OCI-LY7 (cell line): ENCODE measurements at regions not wholly inside any gene's neighbourhood (a gene's known extent, or its start where the extent isn't known, plus 50 kb on each side); places are given as distances from the start of the nearest gene placed in this dataset.
A peak's percentile ranks its signal among the peaks of the same experiment; 100 is the strongest.

Experiments used
- BruUV-seq: library from RNA; stranded (reverse); fragments of 400-500 nt; replicated peaks from 2 replicates; lab custom pipeline; 2021; lab: Mats Ljungman, UMichigan
- CTCF ChIA-PET: fragments of 300-600 bp; sonication (Branson Sonifier 250); formaldehyde crosslinking; loops from one replicate; lab custom pipeline; 2022; ENCODE audit warnings: antibody characterized with exemption; ENCODE audit not compliant: unreplicated experiment; lab: Charles Lee
- POLR2A ChIA-PET: fragments of 300-600 bp; sonication (Branson Sonifier 250); formaldehyde crosslinking; loops from one replicate; lab custom pipeline; 2022; ENCODE audit warnings: antibody characterized with exemption; lab: Charles Lee
- DNase-seq: peaks from one replicate; pipeline ENCODE4 v3.0.0-alpha.2; 2015; ENCODE audit warnings: low spot score
- H2AFZ ChIP-seq: fragments of 200-600 bp; sonication (generic), shearing (Covaris generic); 2 replicates; pipeline ENCODE4 v1.6.1; 2014; ENCODE audit warnings: mild to moderate bottlenecking, antibody characterized with exemption, low read length, moderate library complexity
- H3K27ac ChIP-seq: fragments of 200-600 bp; sonication (generic); 2 replicates; pipeline ENCODE4 v1.5.1; 2014; ENCODE audit warnings: mixed run types, low read depth, mild to moderate bottlenecking, moderate library complexity, low read length, inconsistent platforms; ENCODE audit not compliant: poor library complexity, severe bottlenecking
- H3K36me3 ChIP-seq: fragments of 200-600 bp; sonication (generic); 2 replicates; pipeline ENCODE4 v1.6.1; 2014; ENCODE audit warnings: mild to moderate bottlenecking, antibody characterized with exemption, low read length, moderate library complexity, mixed read lengths; ENCODE audit not compliant: insufficient read depth
- H3K4me1 ChIP-seq: fragments of 200-600 bp; sonication (generic); 2 replicates; pipeline ENCODE4 v1.5.1; 2014; ENCODE audit warnings: mild to moderate bottlenecking, low read length; ENCODE audit not compliant: insufficient read depth, poor library complexity, severe bottlenecking
- H3K4me2 ChIP-seq: fragments of 200-600 bp; sonication (generic); 2 replicates; pipeline ENCODE4 v1.6.1; 2014; ENCODE audit warnings: mild to moderate bottlenecking, low read length
- H3K4me3 ChIP-seq: fragments of 200-600 bp; sonication (generic); 2 replicates; pipeline ENCODE4 v1.5.1; 2014; ENCODE audit warnings: mild to moderate bottlenecking, low read depth, low read length; ENCODE audit not compliant: poor library complexity, severe bottlenecking
- H3K79me2 ChIP-seq: fragments of 200-600 bp; sonication (generic); 2 replicates; pipeline ENCODE4 v1.6.1; 2016; ENCODE audit warnings: low read depth, mild to moderate bottlenecking, low read length, moderate library complexity, mixed read lengths; ENCODE audit not compliant: insufficient read depth
- H3K9me2 ChIP-seq: fragments of 200-600 bp; sonication (generic); 2 replicates; pipeline ENCODE4 v1.6.1; 2016; ENCODE audit warnings: mild to moderate bottlenecking, low read length, mixed read lengths; ENCODE audit not compliant: insufficient read depth
- H3K9me3 ChIP-seq: fragments of 200-600 bp; sonication (generic); 2 replicates; pipeline ENCODE4 v1.6.1; 2014; ENCODE audit warnings: mild to moderate bottlenecking, mixed run types, low read length, mixed read lengths
- H4K20me1 ChIP-seq: fragments of 200-600 bp; sonication (generic); 2 replicates; pipeline ENCODE4 v1.6.1; 2014; ENCODE audit warnings: mild to moderate bottlenecking, antibody characterized with exemption, low read length, moderate library complexity, mixed read lengths; ENCODE audit not compliant: insufficient read depth
- CTCF ChIP-seq: fragments of 200-600 bp; sonication (generic); conservative IDR thresholded peaks from 2 replicates; pipeline ENCODE4 v1.5.1; 2014; ENCODE audit warnings: mild to moderate bottlenecking, antibody characterized with exemption, low read length, moderate library complexity, mixed read lengths
- EZH2phosphoT487 ChIP-seq: fragments of 200-600 bp; sonication (generic); IDR thresholded peaks from 2 replicates; pipeline ENCODE4 v1.6.1; 2018; ENCODE audit warnings: low read depth, borderline replicate concordance, mild to moderate bottlenecking, mixed run types, antibody characterized with exemption, low read length, moderate library complexity, mixed read lengths
- intact Hi-C: fragments of 100-400 bp; cut with micrococcal nuclease; formaldehyde crosslinking; loops from one replicate; pipeline ENCODE4 v1.10.0; 2022; ENCODE audit not compliant: unreplicated experiment

DNA sequence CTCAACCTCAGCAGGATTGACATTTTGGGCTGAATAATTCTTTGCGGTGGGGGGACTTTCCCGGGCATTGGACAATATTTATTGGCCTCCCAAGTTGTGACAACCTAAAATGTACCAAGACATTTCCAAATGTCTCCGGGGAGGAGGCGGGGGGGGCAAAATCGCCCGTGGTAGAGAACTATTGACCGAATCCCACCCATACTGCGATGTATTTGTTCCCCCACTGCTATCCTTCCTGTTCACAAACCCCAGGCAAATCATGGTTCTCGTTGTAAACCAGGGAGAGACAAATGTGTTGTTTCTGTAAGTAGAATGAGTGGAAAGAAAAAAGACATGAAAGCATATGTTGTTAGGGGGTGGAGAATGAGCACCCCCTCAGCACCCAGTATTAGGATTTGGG lies 141.9 kb downstream of the PSAT1 start:
- Histone ChIP-seq H3K9me3 (no peaks in the 10 kb centered on the region), H2AFZ (no peak overlapping the region), H4K20me1 (no peaks in the 10 kb centered on the region), H3K4me1 (no peaks in the 10 kb centered on the region), H3K36me3 (no peaks in the 10 kb centered on the region), H3K9me2 (no peaks in the 10 kb centered on the region), H3K4me3 (no peak overlapping the region), H3K27ac (no peak overlapping the region), H3K79me2 (no peaks in the 10 kb centered on the region), H3K4me2 (no peak overlapping the region)
- TF ChIP-seq CTCF (no peak), EZH2phosphoT487 (no peak)
- BruUV-seq, result no TSS peak
- ChIA-PET CTCF (no interaction called here), POLR2A (no interaction called here)
- no peak for DNase-seq
- intact Hi-C loops, result loop anchor here (10.0 kb wide), 1 partner anchor 166 kb away; no protein-coding TSS in a partner anchor

DNA sequence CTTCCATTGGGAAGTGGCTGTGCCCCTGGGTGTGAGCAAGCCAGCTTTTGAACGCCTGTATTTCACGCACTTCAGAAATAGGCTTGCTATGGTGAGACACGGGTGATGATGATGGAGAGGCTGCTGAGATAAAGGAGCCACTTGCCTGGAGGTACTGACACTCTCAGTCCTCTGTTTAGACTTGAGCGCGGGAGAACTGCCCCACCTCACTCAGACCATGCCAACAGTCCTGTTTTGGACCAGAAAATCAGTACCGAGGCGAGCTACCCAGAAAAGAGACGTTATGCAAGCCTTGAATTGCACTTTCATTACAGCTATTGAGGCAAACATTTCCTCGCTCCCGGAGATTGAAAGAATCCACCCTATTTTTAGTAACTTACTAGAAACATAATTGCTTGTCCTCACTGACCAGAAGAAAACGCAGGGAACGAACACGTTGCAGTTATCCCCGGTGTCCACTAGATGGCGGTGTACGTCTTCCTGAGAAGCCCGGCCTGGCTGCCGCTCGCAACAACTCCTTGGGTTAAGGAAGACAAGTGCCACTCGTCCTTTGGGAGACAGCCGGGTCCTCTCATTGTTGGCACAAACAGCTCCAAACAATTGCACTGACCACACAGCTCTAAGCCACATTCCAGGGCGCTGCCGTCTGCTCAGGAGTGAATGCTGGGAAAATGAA lies 142.4 kb downstream of the PSAT1 start:
- TF ChIP-seq EZH2phosphoT487 (no peak), CTCF (peak; percentile 99)
- BruUV-seq, result no TSS peak
- H2AFZ ChIP-seq, result no peak overlapping the region
- peak; percentile 70 for DNase-seq
- no peaks in the 10 kb centered on the region for H3K36me3 ChIP-seq
- H3K4me2 ChIP-seq, result no peak overlapping the region
- no peak overlapping the region for H3K27ac ChIP-seq
- ChIA-PET CTCF (interaction anchor here (0.6 kb wide), 1 partner anchor 888 kb away, joined by 4 read pairs; no protein-coding TSS in a partner anchor), POLR2A (interaction anchor here (0.5 to 0.7 kb wide), 2 partner anchors 202 to 339 kb away, joined by 5 read pairs; no protein-coding TSS in a partner anchor)
- no peaks in the 10 kb centered on the region for H3K4me1 ChIP-seq
- intact Hi-C loops, result loop anchor here (10.0 kb wide), 1 partner anchor 165 kb away; no protein-coding TSS in a partner anchor
- no peak overlapping the region for H3K4me3 ChIP-seq
- no peaks in the 10 kb centered on the region for H4K20me1 ChIP-seq
- no peaks in the 10 kb centered on the region for H3K79me2 ChIP-seq
- no peaks in the 10 kb centered on the region for H3K9me2 ChIP-seq
- no peaks in the 10 kb centered on the region for H3K9me3 ChIP-seq
